Testis (tissue), 2 donors: ENCODE measurements at regions not wholly inside any gene's neighbourhood (a gene's known extent, or its start where the extent isn't known, plus 50 kb on each side); places are given as distances from the start of the nearest gene placed in this dataset.

Source experiments
- DNase-seq: peaks from one replicate; pipeline ENCODE4 v3.0.0-alpha.2; 2019
- H3K27ac ChIP-seq, 2 donors: fragments of 200-600 bp; sonication (generic); one replicate each; pipeline ENCODE4 v1.5.1; 2019
- H3K27me3 ChIP-seq: fragments of 200-600 bp; sonication (generic); one replicate; pipeline ENCODE4 v1.5.1; 2019
- H3K36me3 ChIP-seq: fragments of 200-600 bp; sonication (generic); one replicate; pipeline ENCODE4 v1.5.1; 2017; ENCODE audit warnings: low read depth; ENCODE audit errors: missing control alignments
- H3K4me1 ChIP-seq: fragments of 200-600 bp; sonication (generic); one replicate; pipeline ENCODE4 v1.5.1; 2019
- H3K4me3 ChIP-seq, 2 donors: fragments of 200-600 bp; sonication (generic); one replicate each; pipeline ENCODE4 v1.5.1; 2017 to 2019
- H3K9me3 ChIP-seq: fragments of 200-600 bp; sonication (generic); one replicate; pipeline ENCODE4 v1.5.1; 2017
- POLR2A ChIP-seq: fragments of 450-650 bp; IDR thresholded peaks from one replicate; pipeline ENCODE4 v1.6.1; 2017; ENCODE audit warnings: antibody characterized with exemption, mild to moderate bottlenecking, moderate library complexity
- WGBS, 2 donors: methylation state at CpG; one replicate each; pipeline ENCODE4 v1.1.5; 2018; 5-methylcytosine and 5-hydroxymethylcytosine counted together
- intact Hi-C: fragments of 100-400 bp; cut with DNase I; formaldehyde crosslinking; loops from one replicate; pipeline ENCODE4 v1.15.1; 2023; ENCODE audit warnings: low total_unique reads
- TF ChIP-seq, protein P1 (sequence below), 3 experiments: fragments of 450-650 bp in 2 of 3; fragments of 200-600 bp in 1 of 3; sonication (generic) in 1 of 3; IDR thresholded peaks; one replicate each; pipeline ENCODE4 v1.5.1; 2016 to 2019; ENCODE audit warnings: antibody characterized with exemption in 3 of 3, mild to moderate bottlenecking in 2 of 3, moderate library complexity in 1 of 3

DNA sequence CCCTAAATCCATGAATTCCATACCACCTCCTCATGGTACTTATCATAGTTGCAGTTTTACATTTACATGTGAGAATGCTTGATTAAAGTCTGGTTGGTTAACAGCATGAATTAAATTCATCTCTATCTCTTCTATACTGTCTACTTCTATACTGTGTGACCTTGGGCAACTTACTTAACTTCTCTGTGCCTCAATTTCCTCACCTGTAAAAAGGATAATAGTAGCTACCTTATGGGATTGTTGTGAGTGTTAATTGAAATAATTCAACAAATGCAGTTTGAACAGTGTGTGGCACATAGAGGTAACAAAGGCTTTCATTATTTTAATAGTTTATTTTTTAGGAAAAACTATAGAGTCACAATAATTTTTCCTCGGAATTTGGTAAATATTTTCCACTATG, 231.3 kb downstream of the RRAGC start:
- Histone ChIP-seq H3K4me3 (no peak overlapping the region), H3K27ac (no peak overlapping the region), H3K9me3 (no peaks in the 10 kb centered on the region), H3K4me1 (no peaks in the 10 kb centered on the region), H3K36me3 (no peaks in the 10 kb centered on the region), H3K27me3 (no peaks in the 10 kb centered on the region)
- no peak for DNase-seq
- intact Hi-C loops, result no loop called here
- 93 to 95% methylated on average over 1 of the region's 1 CpG for WGBS, 2 donors
- TF ChIP-seq, protein P1, sequence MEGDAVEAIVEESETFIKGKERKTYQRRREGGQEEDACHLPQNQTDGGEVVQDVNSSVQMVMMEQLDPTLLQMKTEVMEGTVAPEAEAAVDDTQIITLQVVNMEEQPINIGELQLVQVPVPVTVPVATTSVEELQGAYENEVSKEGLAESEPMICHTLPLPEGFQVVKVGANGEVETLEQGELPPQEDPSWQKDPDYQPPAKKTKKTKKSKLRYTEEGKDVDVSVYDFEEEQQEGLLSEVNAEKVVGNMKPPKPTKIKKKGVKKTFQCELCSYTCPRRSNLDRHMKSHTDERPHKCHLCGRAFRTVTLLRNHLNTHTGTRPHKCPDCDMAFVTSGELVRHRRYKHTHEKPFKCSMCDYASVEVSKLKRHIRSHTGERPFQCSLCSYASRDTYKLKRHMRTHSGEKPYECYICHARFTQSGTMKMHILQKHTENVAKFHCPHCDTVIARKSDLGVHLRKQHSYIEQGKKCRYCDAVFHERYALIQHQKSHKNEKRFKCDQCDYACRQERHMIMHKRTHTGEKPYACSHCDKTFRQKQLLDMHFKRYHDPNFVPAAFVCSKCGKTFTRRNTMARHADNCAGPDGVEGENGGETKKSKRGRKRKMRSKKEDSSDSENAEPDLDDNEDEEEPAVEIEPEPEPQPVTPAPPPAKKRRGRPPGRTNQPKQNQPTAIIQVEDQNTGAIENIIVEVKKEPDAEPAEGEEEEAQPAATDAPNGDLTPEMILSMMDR (IDR thresholded peaks at IDR 0.05), result no peak
- no peak for TF ChIP-seq POLR2A

DNA sequence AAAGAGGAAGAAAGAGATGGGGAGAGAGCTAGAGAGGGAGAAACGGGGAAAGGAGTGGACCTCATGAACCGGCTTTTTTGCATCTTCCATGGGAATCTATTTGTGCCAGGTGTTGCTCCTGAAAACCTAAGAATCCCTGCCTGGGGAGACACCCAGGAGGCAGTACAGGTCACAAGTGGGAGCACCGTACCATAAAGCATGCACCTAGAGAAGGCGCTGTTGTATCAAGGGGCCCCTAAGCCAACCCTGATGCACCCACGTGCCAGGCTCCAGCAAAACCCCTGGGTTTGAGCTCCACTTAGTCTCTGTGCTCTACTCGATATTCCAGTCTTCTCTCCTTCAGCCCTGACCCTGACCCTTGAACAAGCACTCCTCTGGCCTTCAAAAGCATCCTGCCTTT, 233.6 kb downstream of the RRAGC start:
- WGBS, 2 donors, result 77 to 79% methylated on average over 6 of the region's 6 CpGs
- no peak overlapping the region for H3K27ac ChIP-seq

DNA sequence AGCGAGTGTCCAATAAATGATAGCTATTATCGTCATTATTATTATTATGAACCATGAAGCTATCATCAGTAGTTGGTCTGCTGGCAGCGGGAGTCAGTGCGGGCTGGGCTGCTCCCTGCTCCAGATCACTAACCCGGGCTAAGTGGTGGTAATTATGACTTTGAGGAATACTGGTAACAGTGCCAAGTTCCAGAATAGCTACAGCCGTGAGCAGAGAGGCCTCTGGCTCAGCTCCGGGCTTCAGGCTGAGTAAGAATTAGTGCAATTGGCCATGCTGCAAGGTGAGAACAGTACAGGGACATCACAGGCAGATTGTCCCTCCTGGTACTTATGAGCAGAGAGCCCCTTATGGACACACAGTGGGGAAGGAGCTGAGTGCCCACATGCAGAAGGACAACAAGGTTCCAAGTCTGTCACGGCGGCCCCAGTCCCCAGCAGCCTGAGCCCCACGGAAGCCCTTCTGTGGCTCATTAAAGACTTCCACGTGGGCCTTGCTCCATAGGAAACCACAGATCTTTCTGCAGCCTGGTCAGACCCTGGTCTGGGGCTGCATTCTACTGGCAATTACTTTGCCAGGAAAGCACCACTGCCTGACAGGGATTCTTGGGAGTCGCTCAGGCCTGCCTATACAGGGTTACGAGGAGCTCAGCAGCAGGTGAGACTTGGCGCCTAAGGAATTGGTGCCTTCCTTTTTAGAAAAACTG, 235.1 kb downstream of the RRAGC start:
- Histone ChIP-seq H3K27ac (no peak overlapping the region), H3K4me1 (no peaks in the 10 kb centered on the region), H3K4me3 (no peak overlapping the region), H3K9me3 (no peaks in the 10 kb centered on the region), H3K27me3 (no peaks in the 10 kb centered on the region), H3K36me3 (no peaks in the 10 kb centered on the region)
- intact Hi-C loops, result no loop called here
- 72 to 77% methylated on average over 10 to 14 of the region's 14 CpGs for WGBS, 2 donors
- no peak for DNase-seq
- TF ChIP-seq POLR2A, result no peak
- TF ChIP-seq, protein P1 (IDR thresholded peaks at IDR 0.05), result no peak

More for the DNA sequence above, 233.6 kb downstream of the RRAGC start:
- intact Hi-C loops, result no loop called here
- DNase-seq, result no peak
- Histone ChIP-seq H3K27me3 (no peaks in the 10 kb centered on the region), H3K4me1 (no peaks in the 10 kb centered on the region), H3K9me3 (no peaks in the 10 kb centered on the region), H3K36me3 (no peaks in the 10 kb centered on the region), H3K4me3 (no peak overlapping the region)
- TF ChIP-seq POLR2A, result no peak
- TF ChIP-seq, protein P1 (IDR thresholded peaks at IDR 0.05), result no peak

DNA sequence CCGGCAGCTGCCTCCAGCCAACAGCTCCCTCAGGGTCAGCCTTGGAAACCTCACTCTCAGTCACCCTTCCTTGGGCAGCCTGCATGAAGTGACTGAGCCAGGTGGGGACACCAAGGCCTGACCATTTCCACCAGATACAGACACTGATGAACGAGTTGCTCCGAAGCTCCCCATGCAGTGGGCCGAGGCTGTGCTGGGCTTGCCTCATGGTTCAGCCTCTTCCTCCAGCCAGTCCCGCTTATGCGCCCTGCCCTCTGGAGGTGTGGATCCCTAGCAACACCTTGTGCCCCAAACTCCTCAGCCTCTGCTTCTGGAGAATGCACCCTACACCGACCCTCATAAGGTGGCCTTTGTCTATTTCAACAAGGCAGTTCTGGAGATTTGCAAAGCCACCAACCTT, 236.0 kb downstream of the RRAGC start:
- DNase-seq, result no peak
- Histone ChIP-seq H3K4me3 (no peak overlapping the region), H3K27ac (no peak overlapping the region), H3K27me3 (no peaks in the 10 kb centered on the region), H3K9me3 (no peaks in the 10 kb centered on the region), H3K4me1 (no peaks in the 10 kb centered on the region), H3K36me3 (no peaks in the 10 kb centered on the region)
- TF ChIP-seq POLR2A, result no peak
- TF ChIP-seq, protein P1 (IDR thresholded peaks at IDR 0.05), result no peak
- intact Hi-C loops, result no loop called here
- WGBS, 2 donors, result 80 to 83% methylated on average over 1 to 7 of the region's 7 CpGs

DNA sequence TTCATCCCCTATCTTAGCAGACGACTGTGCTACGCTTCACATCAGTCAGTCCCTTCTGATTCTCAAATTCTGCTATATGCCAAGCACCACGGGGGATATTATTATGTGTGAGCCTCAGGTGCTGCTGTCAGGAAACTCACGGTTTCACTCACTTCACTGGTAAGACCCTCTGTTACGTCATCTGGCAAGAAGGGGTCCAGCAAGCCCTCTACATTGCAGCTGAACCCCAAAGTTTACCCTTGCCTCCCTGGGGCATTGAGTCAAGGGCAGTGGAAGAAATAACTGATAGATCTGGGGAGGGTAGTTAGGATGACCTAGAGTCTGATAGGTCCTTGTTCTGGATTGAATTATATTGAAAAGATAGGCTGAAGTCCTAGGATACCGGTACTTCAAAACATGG, 237.4 kb downstream of the RRAGC start:
- H3K27ac ChIP-seq, result no peak overlapping the region
- no peaks in the 10 kb centered on the region for H3K36me3 ChIP-seq
- TF ChIP-seq POLR2A, result no peak
- TF ChIP-seq, protein P1 (IDR thresholded peaks at IDR 0.05), result no peak
- DNase-seq, result no peak
- intact Hi-C loops, result no loop called here
- no peaks in the 10 kb centered on the region for H3K4me1 ChIP-seq
- 91 to 94% methylated on average over 6 of the region's 6 CpGs for WGBS, 2 donors
- H3K27me3 ChIP-seq, result no peaks in the 10 kb centered on the region
- no peak overlapping the region for H3K4me3 ChIP-seq
- no peaks in the 10 kb centered on the region for H3K9me3 ChIP-seq
